KG1 (cell line): ENCODE measurements at regions not wholly inside any gene's neighbourhood (a gene's known extent, or its start where the extent isn't known, plus 50 kb on each side); places are given as distances from the start of the nearest gene placed in this dataset.

Source experiments
- DNase-seq: peaks from one replicate; lab custom pipeline; 2025; lab: John Stamatoyannopoulos, UW

DNA sequence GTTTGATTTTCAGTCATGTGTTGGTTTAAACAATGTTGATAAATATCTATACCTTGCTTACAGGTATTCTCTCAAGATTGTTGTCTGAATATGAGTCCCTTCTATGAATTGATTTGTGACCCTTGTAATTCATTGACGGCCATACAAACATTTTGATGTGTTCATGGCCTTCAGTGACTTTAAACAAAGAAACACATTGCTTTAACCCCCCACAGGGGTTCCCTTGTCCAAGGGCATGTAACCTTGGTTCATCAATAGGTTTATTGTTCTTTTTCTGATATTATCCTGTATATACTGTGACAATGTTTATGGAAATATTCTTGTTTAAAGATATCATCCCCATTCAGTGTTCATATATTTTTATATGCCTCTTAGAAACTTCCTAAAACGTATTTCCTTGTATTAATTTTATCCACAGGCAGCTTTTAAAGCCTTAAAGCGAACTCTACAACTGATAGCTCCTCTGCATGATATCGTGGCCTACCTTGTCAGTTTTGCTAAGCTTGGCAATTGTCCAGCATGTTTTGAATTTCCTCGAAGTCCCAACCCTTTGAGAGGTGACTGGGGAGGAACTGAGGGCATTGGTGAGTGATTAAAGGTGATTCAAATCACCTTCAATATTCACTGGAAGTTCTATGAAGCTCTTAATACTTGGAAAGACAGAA lies 87.0 kb downstream of the CD164 start:
- no peak for DNase-seq

GRCh38 chr6:109292983-109293586 lies 89.2 kb downstream of the CD164 start:
- no peak for DNase-seq

DNA sequence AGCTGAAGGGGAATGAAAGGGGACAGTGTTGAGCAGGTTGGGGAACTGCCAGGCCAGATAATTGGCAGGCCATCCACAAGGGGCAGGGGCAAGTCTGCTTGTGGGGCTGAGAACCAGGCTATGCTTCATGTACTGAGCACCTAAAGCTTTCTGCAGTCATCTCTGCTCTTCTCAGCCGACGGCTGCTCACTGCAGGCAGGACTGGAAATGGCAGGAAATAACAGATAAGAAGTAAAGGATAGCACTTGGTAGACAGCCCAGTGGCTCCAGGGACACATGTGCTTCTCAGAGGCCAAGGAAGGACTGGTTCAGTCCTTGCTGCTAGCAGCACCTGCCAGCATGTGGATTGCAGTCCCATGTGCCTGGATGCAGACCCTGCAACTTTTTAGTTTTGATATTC lies 89.8 kb downstream of the CD164 start:
- DNase-seq = no peak

GRCh38 chr6:109291902-109292301 lies 90.4 kb downstream of the CD164 start:
- DNase-seq = no peak

GRCh38 chr6:109290143-109290931 lies 91.9 kb downstream of the CD164 start:
- DNase-seq = no peak

DNA sequence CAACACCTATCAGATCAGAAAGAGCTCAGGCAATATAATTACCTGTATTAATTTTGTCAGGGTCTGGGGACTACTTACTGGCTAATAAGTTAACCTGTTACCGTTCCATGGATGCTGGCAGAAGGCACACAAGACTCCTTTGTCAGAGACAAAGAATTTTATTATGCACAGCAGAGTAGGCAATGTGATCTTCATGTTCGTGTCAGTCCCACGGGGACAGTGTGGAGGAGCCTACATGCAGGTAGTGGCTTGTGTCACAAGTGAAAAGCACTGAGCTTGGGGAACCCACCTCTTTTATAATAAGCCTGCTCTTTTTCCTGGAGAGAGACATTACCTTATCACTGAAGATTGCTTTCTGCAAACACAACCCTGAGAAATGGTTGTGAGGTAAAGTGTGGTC lies 96.9 kb downstream of the CD164 start:
- no peak for DNase-seq

GRCh38 chr6:109284675-109285074 lies 97.6 kb downstream of the CD164 start:
- no peak for DNase-seq

GRCh38 chr6:109282756-109283155 lies 99.5 kb downstream of the CD164 start:
- no peak for DNase-seq

- DNase-seq = no peak
Measured at GRCh38 chr6:109279628-109280027, 102.6 kb downstream of the CD164 start.

DNA sequence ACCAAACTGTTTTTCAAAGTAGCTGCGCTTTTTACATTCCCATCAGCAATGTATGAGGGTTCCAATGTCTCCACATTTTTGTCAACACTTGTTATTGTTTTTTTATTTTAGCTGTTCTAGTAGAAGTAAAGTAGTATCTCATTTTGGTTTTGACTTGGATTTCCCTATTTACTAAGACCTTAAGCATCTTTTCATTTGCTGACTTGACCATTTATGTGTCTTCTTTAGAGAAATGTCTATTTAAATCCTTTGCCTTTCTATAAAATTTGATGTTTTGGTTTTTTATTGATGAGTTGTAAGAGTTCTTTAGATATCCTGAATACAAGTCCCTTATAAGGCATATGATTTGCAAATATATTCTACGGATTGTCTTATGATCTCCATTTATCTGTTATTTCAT lies 110.6 kb downstream of the CD164 start:
- no peak for DNase-seq

DNA sequence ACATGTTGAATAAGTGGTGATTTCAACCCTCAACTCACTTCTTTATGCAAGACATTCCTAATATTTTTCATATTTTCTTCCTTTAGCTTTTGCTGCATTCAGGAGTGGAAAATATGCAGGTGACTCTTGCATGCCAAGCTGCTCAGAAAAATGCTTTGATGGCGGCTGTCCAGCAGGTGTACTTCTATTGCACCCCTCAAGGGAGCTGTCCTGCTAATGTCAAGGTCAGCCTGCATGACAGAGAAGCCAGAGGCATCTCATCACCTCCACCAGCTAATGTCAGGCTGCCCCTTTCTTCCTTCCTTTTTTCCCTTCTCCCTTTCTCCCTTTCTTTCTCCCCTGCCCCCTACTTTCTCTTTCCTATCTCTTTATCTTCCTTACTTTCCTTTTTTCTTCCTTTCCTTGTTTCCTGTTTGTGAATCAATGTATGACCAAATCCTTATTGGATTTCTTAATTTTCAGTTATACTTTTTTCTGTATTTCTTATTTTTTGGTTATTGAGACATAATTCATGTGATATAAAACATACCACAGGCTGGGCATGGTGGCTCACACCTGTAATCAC lies 112.2 kb downstream of the CD164 start:
- DNase-seq = no peak

GRCh38 chr6:109269057-109269456 lies 113.2 kb downstream of the CD164 start:
- DNase-seq = no peak

GRCh38 chr6:109265530-109265929 lies 116.7 kb downstream of the CD164 start:
- no peak for DNase-seq

DNA sequence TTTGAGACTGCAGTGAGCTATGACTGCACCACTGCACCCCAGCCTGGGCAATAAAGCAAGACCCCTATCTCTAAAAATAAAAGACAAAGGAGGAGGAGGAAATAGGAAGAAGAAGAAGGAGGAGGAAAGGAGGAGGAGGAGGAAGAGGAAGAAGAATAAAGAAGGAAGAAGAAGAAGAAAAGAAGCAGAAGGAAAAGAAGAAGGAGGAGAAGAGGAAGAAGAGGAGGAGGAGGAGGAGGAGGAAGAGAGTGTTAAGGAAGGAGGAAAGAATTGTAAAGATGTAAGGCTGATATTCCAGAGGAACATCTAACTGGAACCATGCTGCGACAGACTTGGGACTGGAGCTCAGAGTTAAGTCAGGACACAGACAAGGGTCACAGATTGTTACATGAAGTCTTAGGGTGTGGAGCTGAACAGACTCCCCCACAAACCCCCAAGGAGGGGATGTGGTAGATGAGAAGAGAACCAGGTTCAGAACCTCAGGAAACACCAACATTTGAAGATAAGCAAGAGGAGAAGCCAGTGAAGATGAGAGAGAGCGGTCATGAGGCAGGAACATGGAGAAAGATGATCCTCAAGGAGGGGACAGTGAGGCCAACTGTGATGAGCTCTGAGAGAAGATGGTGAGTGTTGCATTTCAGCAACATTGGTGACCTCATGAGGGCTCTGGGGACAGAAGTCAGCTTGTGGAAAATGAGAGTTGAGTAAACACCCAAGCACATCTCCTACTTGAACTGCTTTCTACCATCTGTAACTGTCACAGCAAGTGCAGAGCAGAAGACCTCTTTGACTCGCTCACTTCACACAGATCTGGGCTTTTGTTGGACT lies 118.2 kb downstream of the CD164 start:
- DNase-seq = no peak

- no peak for DNase-seq
Measured at GRCh38 chr6:109262261-109262660, 120.0 kb downstream of the CD164 start.

GRCh38 chr6:109261811-109262210 lies 120.5 kb downstream of the CD164 start:
- DNase-seq = no peak

DNA sequence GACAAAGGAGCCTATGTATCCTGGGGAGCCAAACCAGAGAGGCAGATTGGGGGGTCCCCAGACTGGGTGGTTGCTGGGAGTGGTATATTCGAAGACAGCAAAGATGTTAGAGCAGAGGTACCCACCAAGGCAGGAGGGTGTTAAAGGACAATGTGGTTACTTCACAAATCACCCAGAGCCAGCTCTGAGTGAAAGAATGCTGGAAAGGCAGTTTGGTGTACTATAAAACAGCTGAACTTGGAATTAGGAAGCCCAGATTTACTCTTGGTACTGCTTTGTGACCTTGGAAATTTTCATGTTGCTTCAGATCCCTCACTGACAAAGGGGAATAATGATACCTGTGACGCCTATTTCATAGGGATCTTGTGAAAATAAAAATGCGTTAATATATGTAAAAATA lies 121.6 kb downstream of the CD164 start:
- no peak for DNase-seq

- DNase-seq = no peak
Measured at GRCh38 chr6:109260126-109260525, 122.1 kb downstream of the CD164 start.

- no peak for DNase-seq
Measured at GRCh38 chr6:109258129-109258528, 124.1 kb downstream of the CD164 start.

DNA sequence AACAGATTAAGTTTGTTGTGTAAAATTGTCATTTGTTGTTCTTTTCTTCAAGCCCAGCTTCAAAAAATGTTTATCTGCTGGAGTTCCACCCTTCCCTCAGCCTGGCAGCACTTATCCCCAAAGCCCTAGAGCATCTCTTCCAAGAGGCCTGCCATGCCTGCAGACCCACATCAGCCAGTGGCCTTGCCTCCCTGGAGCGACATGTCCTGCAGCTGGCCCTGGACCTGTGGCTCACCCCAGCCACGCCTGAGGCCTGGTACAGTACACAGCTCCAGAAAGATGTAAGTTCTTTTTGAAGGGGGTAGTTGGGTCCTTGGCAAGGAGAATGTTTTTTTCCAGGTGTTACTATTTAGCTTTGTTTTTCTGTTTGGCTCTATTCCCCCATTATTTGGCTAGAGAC lies 124.8 kb downstream of the CD164 start:
- no peak for DNase-seq

GRCh38 chr6:109255946-109256640 lies 126.2 kb downstream of the CD164 start:
- DNase-seq = no peak
